ENCODE measurements at regions not wholly inside any gene's neighbourhood (a gene's known extent, or its start where the extent isn't known, plus 50 kb on each side); places are given as distances from the start of the nearest gene placed in this dataset.

DNA sequence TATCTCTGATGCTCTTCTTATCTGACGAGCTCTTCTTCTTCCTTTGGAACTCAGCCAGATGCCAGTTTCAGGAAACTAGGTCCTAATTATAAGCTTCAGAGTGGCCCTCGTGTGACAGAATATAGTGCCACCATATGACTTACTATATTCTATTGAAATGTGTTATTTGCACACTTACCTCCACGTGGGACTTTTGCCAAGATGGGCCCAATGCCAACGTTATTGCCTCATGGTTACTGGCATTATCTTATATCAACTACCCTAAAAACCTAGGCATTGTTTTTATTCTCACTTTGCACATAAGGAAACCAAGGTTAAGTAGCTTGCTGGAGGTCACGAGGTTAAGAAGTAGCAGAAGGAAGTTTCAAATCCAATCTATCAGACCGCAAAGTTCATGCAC lies 71.3 kb upstream of the SLCO3A1 start:
- TF ChIP-seq, protein P1, sequence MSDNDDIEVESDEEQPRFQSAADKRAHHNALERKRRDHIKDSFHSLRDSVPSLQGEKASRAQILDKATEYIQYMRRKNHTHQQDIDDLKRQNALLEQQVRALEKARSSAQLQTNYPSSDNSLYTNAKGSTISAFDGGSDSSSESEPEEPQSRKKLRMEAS (IDR thresholded peaks at IDR 0.05), result no peak
- TF ChIP-seq EGR1 (IDR thresholded peaks at IDR 0.05), result no peak

DNA sequence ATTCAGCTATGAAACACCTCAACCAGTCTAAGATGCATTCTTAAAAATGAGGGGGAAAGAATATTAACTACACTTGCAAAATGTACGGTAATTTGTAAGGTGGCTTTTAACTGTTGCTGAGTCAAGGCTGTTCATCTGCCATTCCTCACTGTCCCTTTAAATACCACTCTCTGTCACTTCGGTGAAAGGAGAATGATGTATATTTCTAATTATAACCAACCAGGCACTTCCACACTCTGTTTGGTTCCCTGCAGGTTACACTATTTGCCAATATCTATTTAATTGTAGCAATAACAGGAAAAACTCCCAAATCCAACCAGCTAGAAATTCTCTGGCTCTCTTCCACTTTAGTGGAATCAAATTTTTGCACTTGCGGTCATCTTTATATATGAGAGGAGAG lies 70.5 kb upstream of the SLCO3A1 start:
- TF ChIP-seq YY1 (IDR thresholded peaks at IDR 0.05; ENCODE audit: low read depth), result no peak
- no peak for TF ChIP-seq EP300 (IDR thresholded peaks at IDR 0.05; ENCODE audit: borderline replicate concordance)
- TF ChIP-seq CREB1 (IDR thresholded peaks at IDR 0.05; ENCODE audit: low read depth), result no peak
- TF ChIP-seq, protein P2, sequence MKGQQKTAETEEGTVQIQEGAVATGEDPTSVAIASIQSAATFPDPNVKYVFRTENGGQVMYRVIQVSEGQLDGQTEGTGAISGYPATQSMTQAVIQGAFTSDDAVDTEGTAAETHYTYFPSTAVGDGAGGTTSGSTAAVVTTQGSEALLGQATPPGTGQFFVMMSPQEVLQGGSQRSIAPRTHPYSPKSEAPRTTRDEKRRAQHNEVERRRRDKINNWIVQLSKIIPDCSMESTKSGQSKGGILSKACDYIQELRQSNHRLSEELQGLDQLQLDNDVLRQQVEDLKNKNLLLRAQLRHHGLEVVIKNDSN (IDR thresholded peaks at IDR 0.05), result no peak
- TF ChIP-seq, protein P1 (IDR thresholded peaks at IDR 0.05), result no peak
- TF ChIP-seq TCF12 (IDR thresholded peaks at IDR 0.05; ENCODE audit: low read depth), result no peak
- TF ChIP-seq FOXM1 (IDR thresholded peaks at IDR 0.05; ENCODE audit: borderline replicate concordance, low read depth), result no peak
- TF ChIP-seq RAD21 (IDR thresholded peaks at IDR 0.05; ENCODE audit: low read depth), result no peak
- no peak for TF ChIP-seq ZBTB7A (IDR thresholded peaks at IDR 0.05; ENCODE audit: low read depth)
- TF ChIP-seq TEAD4 (IDR thresholded peaks at IDR 0.05), result no peak
- TF ChIP-seq TAF1 (IDR thresholded peaks at IDR 0.05; ENCODE audit: low read depth), result no peak
- no peak for TF ChIP-seq EGR1 (IDR thresholded peaks at IDR 0.05)
- TF ChIP-seq, protein P3, sequence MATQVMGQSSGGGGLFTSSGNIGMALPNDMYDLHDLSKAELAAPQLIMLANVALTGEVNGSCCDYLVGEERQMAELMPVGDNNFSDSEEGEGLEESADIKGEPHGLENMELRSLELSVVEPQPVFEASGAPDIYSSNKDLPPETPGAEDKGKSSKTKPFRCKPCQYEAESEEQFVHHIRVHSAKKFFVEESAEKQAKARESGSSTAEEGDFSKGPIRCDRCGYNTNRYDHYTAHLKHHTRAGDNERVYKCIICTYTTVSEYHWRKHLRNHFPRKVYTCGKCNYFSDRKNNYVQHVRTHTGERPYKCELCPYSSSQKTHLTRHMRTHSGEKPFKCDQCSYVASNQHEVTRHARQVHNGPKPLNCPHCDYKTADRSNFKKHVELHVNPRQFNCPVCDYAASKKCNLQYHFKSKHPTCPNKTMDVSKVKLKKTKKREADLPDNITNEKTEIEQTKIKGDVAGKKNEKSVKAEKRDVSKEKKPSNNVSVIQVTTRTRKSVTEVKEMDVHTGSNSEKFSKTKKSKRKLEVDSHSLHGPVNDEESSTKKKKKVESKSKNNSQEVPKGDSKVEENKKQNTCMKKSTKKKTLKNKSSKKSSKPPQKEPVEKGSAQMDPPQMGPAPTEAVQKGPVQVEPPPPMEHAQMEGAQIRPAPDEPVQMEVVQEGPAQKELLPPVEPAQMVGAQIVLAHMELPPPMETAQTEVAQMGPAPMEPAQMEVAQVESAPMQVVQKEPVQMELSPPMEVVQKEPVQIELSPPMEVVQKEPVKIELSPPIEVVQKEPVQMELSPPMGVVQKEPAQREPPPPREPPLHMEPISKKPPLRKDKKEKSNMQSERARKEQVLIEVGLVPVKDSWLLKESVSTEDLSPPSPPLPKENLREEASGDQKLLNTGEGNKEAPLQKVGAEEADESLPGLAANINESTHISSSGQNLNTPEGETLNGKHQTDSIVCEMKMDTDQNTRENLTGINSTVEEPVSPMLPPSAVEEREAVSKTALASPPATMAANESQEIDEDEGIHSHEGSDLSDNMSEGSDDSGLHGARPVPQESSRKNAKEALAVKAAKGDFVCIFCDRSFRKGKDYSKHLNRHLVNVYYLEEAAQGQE (IDR thresholded peaks at IDR 0.05; ENCODE audit: low read depth), result no peak
- no peak for TF ChIP-seq NFIC (IDR thresholded peaks at IDR 0.05)
- no peak for TF ChIP-seq CEBPB (IDR thresholded peaks at IDR 0.05)

DNA sequence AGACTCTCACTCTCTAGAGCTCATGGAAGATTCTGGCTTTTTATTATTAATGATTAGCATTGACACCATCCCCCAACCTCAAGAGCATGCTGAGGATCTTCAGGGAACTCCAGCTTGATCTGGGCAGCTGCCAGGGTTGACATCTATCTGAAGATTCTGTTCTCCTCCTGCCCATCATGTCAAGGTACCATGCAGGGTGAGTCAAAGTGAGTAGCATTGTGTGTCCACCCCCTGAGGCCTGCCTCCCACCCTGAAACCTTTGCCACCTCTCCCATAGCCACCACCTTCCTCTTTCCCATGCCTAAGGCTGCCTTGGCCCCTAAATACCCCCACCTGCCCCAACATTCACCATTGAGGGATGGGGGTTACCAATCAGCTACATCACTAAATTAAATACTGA lies 70.1 kb upstream of the SLCO3A1 start:
- TF ChIP-seq RAD21 (IDR thresholded peaks at IDR 0.05; ENCODE audit: low read depth) (no peak), CREB1 (IDR thresholded peaks at IDR 0.05; ENCODE audit: low read depth) (no peak)

DNA sequence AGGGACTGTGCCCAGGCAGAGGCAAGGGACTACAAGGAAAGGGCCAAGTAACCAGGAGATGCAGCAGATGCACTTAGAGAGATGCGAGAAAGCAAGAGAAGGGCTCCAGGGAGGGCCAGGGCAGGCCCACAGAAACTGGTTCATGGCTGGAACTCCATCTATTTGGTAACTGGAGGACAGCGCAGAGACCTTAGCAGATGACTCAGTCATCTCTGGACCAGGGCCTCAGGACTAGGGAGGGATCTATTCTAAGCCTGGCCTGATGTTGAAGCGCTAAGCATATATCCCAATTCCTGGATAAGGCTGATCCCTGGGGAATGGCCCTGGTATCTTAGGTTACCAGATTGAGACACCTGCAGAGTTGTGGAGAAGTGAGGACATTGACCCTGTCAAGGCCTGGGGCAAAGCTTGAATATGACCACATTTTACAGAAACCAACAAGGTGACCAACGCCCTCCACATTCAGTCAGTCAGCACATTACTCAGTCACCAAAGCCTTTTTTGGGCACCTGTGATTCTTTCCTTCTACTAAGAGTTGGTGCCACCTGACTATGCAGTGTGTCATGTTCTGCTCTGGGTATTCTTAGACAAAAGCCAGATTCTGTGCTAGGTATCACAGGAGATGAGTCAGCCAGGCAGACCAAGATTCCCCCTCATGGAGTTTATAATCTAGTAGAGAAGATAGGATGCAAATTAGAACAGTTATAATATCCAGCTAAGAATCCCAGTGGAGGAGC lies 68.4 kb upstream of the SLCO3A1 start:
- no peak for TF ChIP-seq EGR1 (IDR thresholded peaks at IDR 0.05)
- no peak for TF ChIP-seq RAD21 (IDR thresholded peaks at IDR 0.05; ENCODE audit: low read depth)
- TF ChIP-seq EP300 (IDR thresholded peaks at IDR 0.05; ENCODE audit: borderline replicate concordance), result no peak
- TF ChIP-seq TEAD4 (IDR thresholded peaks at IDR 0.05), result no peak
- TF ChIP-seq, protein P2 (IDR thresholded peaks at IDR 0.05), result no peak
- TF ChIP-seq, protein P3 (IDR thresholded peaks at IDR 0.05; ENCODE audit: low read depth), result no peak
- TF ChIP-seq, protein P1 (IDR thresholded peaks at IDR 0.05), result no peak
- TF ChIP-seq TCF12 (IDR thresholded peaks at IDR 0.05; ENCODE audit: low read depth), result no peak
- no peak for TF ChIP-seq YY1 (IDR thresholded peaks at IDR 0.05; ENCODE audit: low read depth)
- no peak for TF ChIP-seq ZBTB7A (IDR thresholded peaks at IDR 0.05; ENCODE audit: low read depth)
- TF ChIP-seq CEBPB (IDR thresholded peaks at IDR 0.05), result no peak
- TF ChIP-seq TAF1 (IDR thresholded peaks at IDR 0.05; ENCODE audit: low read depth), result no peak
- no peak for TF ChIP-seq NFIC (IDR thresholded peaks at IDR 0.05)
- no peak for TF ChIP-seq CREB1 (IDR thresholded peaks at IDR 0.05; ENCODE audit: low read depth)
- TF ChIP-seq FOXM1 (IDR thresholded peaks at IDR 0.05; ENCODE audit: borderline replicate concordance, low read depth), result no peak

DNA sequence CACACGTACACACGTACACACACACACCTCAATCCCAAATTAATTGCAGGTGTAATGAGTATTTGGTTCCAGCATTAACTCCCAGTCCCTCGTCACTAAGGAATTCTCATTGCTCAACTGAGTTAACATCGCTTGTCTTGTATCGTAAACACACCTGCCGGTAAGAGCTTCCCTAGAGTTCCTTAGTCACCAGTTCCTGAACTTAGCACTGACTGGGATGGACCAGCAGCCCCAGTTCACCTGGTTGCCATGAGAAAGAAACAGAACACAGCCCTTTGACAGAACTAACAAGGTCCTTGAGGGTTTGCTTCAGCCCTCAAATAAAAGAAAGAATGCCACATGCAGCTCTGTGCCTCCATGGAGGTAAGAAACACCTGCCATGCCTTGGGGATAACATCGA lies 66.3 kb upstream of the SLCO3A1 start:
- TF ChIP-seq RAD21 (IDR thresholded peaks at IDR 0.05; ENCODE audit: low read depth) (no peak), TAF1 (IDR thresholded peaks at IDR 0.05; ENCODE audit: low read depth) (no peak), TCF12 (IDR thresholded peaks at IDR 0.05; ENCODE audit: low read depth) (no peak)

DNA sequence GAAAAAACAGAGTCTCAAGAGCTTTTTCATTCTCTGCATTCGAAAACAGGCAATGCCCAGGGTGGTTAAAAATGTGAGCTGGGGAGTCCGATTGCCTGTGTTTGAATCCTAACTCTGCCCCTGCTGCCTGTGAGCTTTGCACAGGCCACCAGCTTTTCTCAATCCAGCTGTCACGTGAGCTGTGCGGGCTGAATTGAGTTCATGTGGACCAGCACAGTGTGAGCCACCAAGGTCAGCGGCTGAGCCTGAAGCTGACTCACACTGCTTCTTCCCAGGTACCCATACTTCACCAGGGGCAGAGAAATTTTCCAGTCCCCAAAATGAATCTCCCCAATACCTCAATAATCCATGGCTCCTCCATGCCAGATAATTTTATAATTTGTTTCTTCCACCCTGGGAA lies 64.4 kb upstream of the SLCO3A1 start:
- TF ChIP-seq, protein P1 (IDR thresholded peaks at IDR 0.05), result no peak
- no peak for TF ChIP-seq RAD21 (IDR thresholded peaks at IDR 0.05; ENCODE audit: low read depth)
- no peak for TF ChIP-seq YY1 (IDR thresholded peaks at IDR 0.05; ENCODE audit: low read depth)
- TF ChIP-seq NFIC (IDR thresholded peaks at IDR 0.05), result no peak
- TF ChIP-seq CEBPB (IDR thresholded peaks at IDR 0.05), result no peak
- TF ChIP-seq TAF1 (IDR thresholded peaks at IDR 0.05; ENCODE audit: low read depth), result no peak
- no peak for TF ChIP-seq TEAD4 (IDR thresholded peaks at IDR 0.05)
- TF ChIP-seq, protein P3 (IDR thresholded peaks at IDR 0.05; ENCODE audit: low read depth), result no peak
- no peak for TF ChIP-seq EP300 (IDR thresholded peaks at IDR 0.05; ENCODE audit: borderline replicate concordance)
- no peak for TF ChIP-seq EGR1 (IDR thresholded peaks at IDR 0.05)
- TF ChIP-seq CREB1 (IDR thresholded peaks at IDR 0.05; ENCODE audit: low read depth), result no peak
- TF ChIP-seq, protein P2 (IDR thresholded peaks at IDR 0.05), result no peak
- TF ChIP-seq ZBTB7A (IDR thresholded peaks at IDR 0.05; ENCODE audit: low read depth), result no peak
- no peak for TF ChIP-seq TCF12 (IDR thresholded peaks at IDR 0.05; ENCODE audit: low read depth)
- no peak for TF ChIP-seq FOXM1 (IDR thresholded peaks at IDR 0.05; ENCODE audit: borderline replicate concordance, low read depth)
